Immature natural killer cell (primary cell): ENCODE measurements at regions not wholly inside any gene's neighbourhood (a gene's known extent, or its start where the extent isn't known, plus 50 kb on each side); places are given as distances from the start of the nearest gene placed in this dataset.

Experiments used
- DNase-seq, 3 donors: peaks; one replicate each; pipeline ENCODE4 v3.0.0; 2022; ENCODE audit warnings: mixed read lengths in 1 of 3
- H3K27ac Mint-ChIP-seq, 6 donors: one replicate each; pipeline ENCODE4 v1.8.0; 2020; ENCODE audit warnings: mixed read lengths in 6 of 6, mild to moderate bottlenecking in 5 of 6, inconsistent platforms in 4 of 6, moderate library complexity in 3 of 6
- H3K27me3 Mint-ChIP-seq, 3 donors: one replicate each; pipeline ENCODE4 v1.8.0; 2020 to 2021; ENCODE audit warnings: low read depth in 3 of 3, mild to moderate bottlenecking in 3 of 3, mixed read lengths in 3 of 3, moderate library complexity in 3 of 3, inconsistent platforms in 1 of 3
- H3K36me3 Mint-ChIP-seq, 3 donors: one replicate each; pipeline ENCODE4 v1.8.0; 2020; ENCODE audit warnings: mixed read lengths in 3 of 3, inconsistent platforms in 2 of 3, mild to moderate bottlenecking in 2 of 3
- H3K4me1 Mint-ChIP-seq, 2 donors: one replicate each; pipeline ENCODE4 v1.8.0; 2020; ENCODE audit warnings: inconsistent platforms in 2 of 2, mild to moderate bottlenecking in 2 of 2, mixed read lengths in 2 of 2, moderate library complexity in 1 of 2
- H3K4me3 Mint-ChIP-seq, 5 donors: one replicate each; pipeline ENCODE4 v1.8.0; 2020; ENCODE audit warnings: mild to moderate bottlenecking in 5 of 5, mixed read lengths in 5 of 5, inconsistent platforms in 3 of 5, moderate library complexity in 3 of 5
- H3K9me3 Mint-ChIP-seq, 6 donors: one replicate each; pipeline ENCODE4 v1.8.0; 2020; ENCODE audit warnings: mild to moderate bottlenecking in 6 of 6, mixed read lengths in 6 of 6, inconsistent platforms in 4 of 6, moderate library complexity in 3 of 6

- H3K36me3 Mint-ChIP-seq = no peaks in the 10 kb centered on the region
- H3K4me3 Mint-ChIP-seq = no peak overlapping the region
- peaks cover 2 to 17% of the 10 kb centered on the region in 2 donors for H3K4me1 Mint-ChIP-seq
- H3K27me3 Mint-ChIP-seq = peaks cover 8 to 14% (median 13%) of the 10 kb centered on the region in 3 donors
- H3K27ac Mint-ChIP-seq = no peak overlapping the region
- no peak for DNase-seq
- no peaks in the 10 kb centered on the region for H3K9me3 Mint-ChIP-seq
Observed at GRCh38 chr11:120028181-120028896, 109.6 kb downstream of the TRIM29 start.

GRCh38 chr11:120027546-120028180, 110.2 kb downstream of the TRIM29 start:
- Mint-ChIP-seq H3K27ac (no peak overlapping the region), H3K9me3 (no peaks in the 10 kb centered on the region), H3K4me3 (peak overlapping the region in 1 of 5 donors; percentile 49), H3K4me1 (peaks cover 2 to 17% of the 10 kb centered on the region in 2 donors), H3K27me3 (peaks cover 10 to 14% (median 11%) of the 10 kb centered on the region in 3 donors), H3K36me3 (no peaks in the 10 kb centered on the region)
- DNase-seq = no peak

GRCh38 chr11:120025606-120026335, 112.1 kb downstream of the TRIM29 start:
- no peak for DNase-seq
- H3K27me3 Mint-ChIP-seq = peaks cover 13 to 14% (median 13%) of the 10 kb centered on the region in 3 donors
- H3K27ac Mint-ChIP-seq = no peak overlapping the region
- H3K36me3 Mint-ChIP-seq = no peaks in the 10 kb centered on the region
- no peak overlapping the region for H3K4me3 Mint-ChIP-seq
- peaks cover 2 to 17% of the 10 kb centered on the region in 2 donors for H3K4me1 Mint-ChIP-seq
- H3K9me3 Mint-ChIP-seq = no peaks in the 10 kb centered on the region

- no peak for DNase-seq
- no peak overlapping the region for H3K27ac Mint-ChIP-seq
- H3K27me3 Mint-ChIP-seq = peaks cover 11 to 12% (median 11%) of the 10 kb centered on the region in 3 donors
- no peaks in the 10 kb centered on the region for H3K36me3 Mint-ChIP-seq
- H3K9me3 Mint-ChIP-seq = no peaks in the 10 kb centered on the region
- H3K4me1 Mint-ChIP-seq = peaks cover 2 to 17% of the 10 kb centered on the region in 2 donors
- no peak overlapping the region for H3K4me3 Mint-ChIP-seq
Observed at GRCh38 chr11:120024586-120024985, 113.3 kb downstream of the TRIM29 start.

- DNase-seq = no peak
- Mint-ChIP-seq H3K36me3 (no peaks in the 10 kb centered on the region), H3K9me3 (no peaks in the 10 kb centered on the region), H3K4me1 (peaks cover 2 to 17% of the 10 kb centered on the region in 2 donors), H3K27ac (no peak overlapping the region), H3K4me3 (no peak overlapping the region), H3K27me3 (peaks cover 11 to 14% (median 11%) of the 10 kb centered on the region in 3 donors)
Observed at GRCh38 chr11:120024046-120024445, 113.9 kb downstream of the TRIM29 start.

- H3K4me1 Mint-ChIP-seq = peaks cover 2 to 17% of the 10 kb centered on the region in 2 donors
- no peaks in the 10 kb centered on the region for H3K36me3 Mint-ChIP-seq
- no peaks in the 10 kb centered on the region for H3K9me3 Mint-ChIP-seq
- peaks cover 9 to 14% (median 13%) of the 10 kb centered on the region in 3 donors for H3K27me3 Mint-ChIP-seq
- DNase-seq = no peak
- H3K27ac Mint-ChIP-seq = no peak overlapping the region
- H3K4me3 Mint-ChIP-seq = no peak overlapping the region
Observed at GRCh38 chr11:120023551-120023950, 114.4 kb downstream of the TRIM29 start.

GRCh38 chr11:120023120-120023519, 114.8 kb downstream of the TRIM29 start:
- H3K9me3 Mint-ChIP-seq = no peaks in the 10 kb centered on the region
- no peak overlapping the region for H3K4me3 Mint-ChIP-seq
- peaks cover 6 to 14% (median 13%) of the 10 kb centered on the region in 3 donors for H3K27me3 Mint-ChIP-seq
- no peak for DNase-seq
- H3K36me3 Mint-ChIP-seq = no peaks in the 10 kb centered on the region
- H3K4me1 Mint-ChIP-seq = peaks cover 2 to 15% of the 10 kb centered on the region in 2 donors
- no peak overlapping the region for H3K27ac Mint-ChIP-seq

GRCh38 chr11:120022617-120023016, 115.3 kb downstream of the TRIM29 start:
- no peak overlapping the region for H3K4me3 Mint-ChIP-seq
- no peak for DNase-seq
- H3K4me1 Mint-ChIP-seq = peaks cover 2 to 13% of the 10 kb centered on the region in 2 donors
- H3K36me3 Mint-ChIP-seq = no peaks in the 10 kb centered on the region
- no peak overlapping the region for H3K27ac Mint-ChIP-seq
- no peaks in the 10 kb centered on the region for H3K9me3 Mint-ChIP-seq
- H3K27me3 Mint-ChIP-seq = peaks cover 6 to 13% (median 11%) of the 10 kb centered on the region in 3 donors

- Mint-ChIP-seq H3K27ac (no peak overlapping the region), H3K4me3 (no peak overlapping the region), H3K36me3 (no peaks in the 10 kb centered on the region), H3K9me3 (no peaks in the 10 kb centered on the region), H3K27me3 (peaks cover 6 to 14% (median 10%) of the 10 kb centered on the region in 3 donors), H3K4me1 (peaks cover 2 to 7% of the 10 kb centered on the region in 2 donors)
- DNase-seq = no peak
Observed at GRCh38 chr11:120021978-120022377, 115.9 kb downstream of the TRIM29 start.

- H3K27me3 Mint-ChIP-seq = peaks cover 6 to 15% (median 9%) of the 10 kb centered on the region in 3 donors
- DNase-seq = no peak
- H3K9me3 Mint-ChIP-seq = no peaks in the 10 kb centered on the region
- H3K27ac Mint-ChIP-seq = no peak overlapping the region
- H3K4me1 Mint-ChIP-seq = peaks cover 0 to 2% of the 10 kb centered on the region in 2 donors
- no peak overlapping the region for H3K4me3 Mint-ChIP-seq
- no peaks in the 10 kb centered on the region for H3K36me3 Mint-ChIP-seq
Observed at GRCh38 chr11:120021391-120021953, 116.4 kb downstream of the TRIM29 start.

- DNase-seq = no peak
- H3K27ac Mint-ChIP-seq = no peak overlapping the region
- H3K4me3 Mint-ChIP-seq = no peak overlapping the region
- H3K9me3 Mint-ChIP-seq = no peaks in the 10 kb centered on the region
- no peaks in the 10 kb centered on the region for H3K4me1 Mint-ChIP-seq
- H3K36me3 Mint-ChIP-seq = no peaks in the 10 kb centered on the region
- H3K27me3 Mint-ChIP-seq = peaks cover 6 to 16% (median 9%) of the 10 kb centered on the region in 3 donors
Observed at GRCh38 chr11:120020981-120021380, 116.9 kb downstream of the TRIM29 start.

GRCh38 chr11:120020486-120020885, 117.4 kb downstream of the TRIM29 start:
- no peak overlapping the region for H3K4me3 Mint-ChIP-seq
- no peak for DNase-seq
- H3K4me1 Mint-ChIP-seq = no peaks in the 10 kb centered on the region
- H3K27me3 Mint-ChIP-seq = peaks cover 6 to 16% (median 9%) of the 10 kb centered on the region in 3 donors
- no peak overlapping the region for H3K27ac Mint-ChIP-seq
- no peaks in the 10 kb centered on the region for H3K36me3 Mint-ChIP-seq
- no peaks in the 10 kb centered on the region for H3K9me3 Mint-ChIP-seq

GRCh38 chr11:120019191-120019590, 118.7 kb downstream of the TRIM29 start:
- Mint-ChIP-seq H3K9me3 (no peaks in the 10 kb centered on the region), H3K27me3 (peaks cover 8 to 23% (median 13%) of the 10 kb centered on the region in 3 donors), H3K4me3 (no peak overlapping the region), H3K36me3 (no peaks in the 10 kb centered on the region), H3K4me1 (no peaks in the 10 kb centered on the region), H3K27ac (no peak overlapping the region)
- no peak for DNase-seq
